Brain microvascular endothelial cell (primary cell): ENCODE measurements at regions not wholly inside any gene's neighbourhood (a gene's known extent, or its start where the extent isn't known, plus 50 kb on each side); places are given as distances from the start of the nearest gene placed in this dataset.
"Not testable (repeated sequence)": the region's sequence is repeated elsewhere in the genome, so short reads cannot be mapped to it uniquely, and the experiment has no call there.

ENCODE experiments used
- DNase-seq: peaks from one replicate; pipeline ENCODE4 v3.0.0-alpha.2; 2020
- H3K27ac ChIP-seq: fragments of 250-450 bp; sonication (Bioruptor Pico); 2 replicates; pipeline ENCODE4 v1.5.1; 2020; ENCODE audit warnings: mild to moderate bottlenecking, moderate library complexity
- H3K27me3 ChIP-seq: fragments of 250-450 bp; sonication (Bioruptor Pico); replicated peaks from 2 replicates; pipeline ENCODE4 v1.5.1; 2020; ENCODE audit warnings: mild to moderate bottlenecking
- H3K36me3 ChIP-seq: fragments of 250-450 bp; sonication (Bioruptor Pico); replicated peaks from 2 replicates; pipeline ENCODE4 v1.5.1; 2020; ENCODE audit warnings: mild to moderate bottlenecking
- H3K4me3 ChIP-seq: 2 replicates; pipeline ENCODE4 v1.5.1; 2011; ENCODE audit warnings: low read depth, mild to moderate bottlenecking, control low read depth, low read length, moderate library complexity
- in situ Hi-C: cut with HindIII; loops from 2 replicates; pipeline ENCODE4 v1.10.0; 2017; ENCODE audit warnings: low sequenced_read_pairs, low pct_ligation_motif_present
- TF ChIP-seq, protein P1 (sequence below): IDR thresholded peaks from 2 replicates; pipeline ENCODE4 v1.5.1; 2011; ENCODE audit warnings: low read depth, mild to moderate bottlenecking, moderate library complexity, low read length, control low read depth, inconsistent platforms; ENCODE audit errors: missing control alignments

DNA sequence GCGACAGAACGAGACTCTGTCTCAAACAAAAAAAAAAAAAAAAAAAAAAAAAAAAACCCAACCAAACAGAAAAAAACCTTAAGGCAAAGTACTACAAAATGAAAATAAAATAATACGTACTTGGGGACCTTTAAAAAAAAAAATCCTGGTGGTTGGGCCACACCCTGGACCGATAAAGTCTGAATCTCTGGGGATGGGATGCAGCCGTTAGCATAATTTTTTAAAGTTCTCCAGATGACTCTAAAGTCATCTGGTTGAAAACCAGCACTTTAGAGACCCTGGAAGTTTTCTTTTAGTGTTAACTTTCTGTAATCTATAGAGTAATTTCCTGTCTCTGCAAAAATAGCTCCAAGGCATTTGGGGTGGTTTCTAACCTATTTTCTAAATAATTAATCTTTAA lies 142.9 kb upstream of the SALL4 start:
- Histone ChIP-seq H3K27me3 (no peaks in the 10 kb centered on the region), H3K27ac (no peak overlapping the region), H3K36me3 (no peaks in the 10 kb centered on the region), H3K4me3 (no peak overlapping the region)
- TF ChIP-seq, protein P1, sequence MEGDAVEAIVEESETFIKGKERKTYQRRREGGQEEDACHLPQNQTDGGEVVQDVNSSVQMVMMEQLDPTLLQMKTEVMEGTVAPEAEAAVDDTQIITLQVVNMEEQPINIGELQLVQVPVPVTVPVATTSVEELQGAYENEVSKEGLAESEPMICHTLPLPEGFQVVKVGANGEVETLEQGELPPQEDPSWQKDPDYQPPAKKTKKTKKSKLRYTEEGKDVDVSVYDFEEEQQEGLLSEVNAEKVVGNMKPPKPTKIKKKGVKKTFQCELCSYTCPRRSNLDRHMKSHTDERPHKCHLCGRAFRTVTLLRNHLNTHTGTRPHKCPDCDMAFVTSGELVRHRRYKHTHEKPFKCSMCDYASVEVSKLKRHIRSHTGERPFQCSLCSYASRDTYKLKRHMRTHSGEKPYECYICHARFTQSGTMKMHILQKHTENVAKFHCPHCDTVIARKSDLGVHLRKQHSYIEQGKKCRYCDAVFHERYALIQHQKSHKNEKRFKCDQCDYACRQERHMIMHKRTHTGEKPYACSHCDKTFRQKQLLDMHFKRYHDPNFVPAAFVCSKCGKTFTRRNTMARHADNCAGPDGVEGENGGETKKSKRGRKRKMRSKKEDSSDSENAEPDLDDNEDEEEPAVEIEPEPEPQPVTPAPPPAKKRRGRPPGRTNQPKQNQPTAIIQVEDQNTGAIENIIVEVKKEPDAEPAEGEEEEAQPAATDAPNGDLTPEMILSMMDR: no peak
- DNase-seq: no peak
- in situ Hi-C loops: no loop called here

DNA sequence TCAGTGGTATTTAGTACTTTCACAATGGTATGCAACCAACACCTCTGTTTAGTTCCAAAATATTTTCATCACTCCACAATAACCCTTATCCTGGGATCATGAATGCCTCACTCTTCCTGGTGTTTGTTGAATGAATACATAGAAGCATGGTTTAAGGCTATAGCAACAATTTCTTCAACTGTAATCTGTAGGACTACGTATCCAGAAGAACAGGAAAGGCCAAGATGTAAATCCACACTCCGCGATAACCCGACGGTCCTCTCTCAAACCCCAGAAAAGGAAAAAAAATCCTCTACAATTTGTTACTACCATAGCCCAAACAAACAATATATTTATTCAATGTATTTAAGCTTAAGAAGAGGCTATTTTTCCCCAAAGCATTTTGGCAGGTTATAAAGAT lies 141.4 kb upstream of the SALL4 start:
- no peak for DNase-seq
- Histone ChIP-seq H3K27me3 (no peaks in the 10 kb centered on the region), H3K4me3 (no peak overlapping the region), H3K36me3 (no peaks in the 10 kb centered on the region), H3K27ac (no peak overlapping the region)
- in situ Hi-C loops: no loop called here
- TF ChIP-seq, protein P1: no peak

DNA sequence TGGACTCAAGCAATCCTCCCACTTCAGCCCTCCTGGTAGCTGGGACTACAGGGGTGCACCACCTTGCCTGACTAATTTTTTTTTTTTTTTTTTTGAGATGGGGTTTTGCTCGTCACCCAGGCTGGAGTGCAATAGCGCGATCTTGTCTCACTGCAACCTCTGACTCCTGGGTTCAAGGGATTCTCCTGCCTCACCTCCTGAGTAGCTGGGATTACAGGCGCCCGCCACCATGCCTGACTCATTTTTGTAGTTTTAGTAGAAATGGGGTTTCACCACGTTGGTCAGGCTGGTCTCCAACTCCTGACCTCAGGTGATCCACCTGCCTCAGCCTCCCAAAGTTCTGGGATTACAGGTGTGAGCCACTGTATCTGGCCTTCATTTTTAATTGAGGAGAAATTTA lies 141.0 kb upstream of the SALL4 start:
- in situ Hi-C loops, DNase-seq, H3K27me3 ChIP-seq, H3K36me3 ChIP-seq, H3K4me3 ChIP-seq, H3K27ac ChIP-seq: not testable (repeated sequence)

DNA sequence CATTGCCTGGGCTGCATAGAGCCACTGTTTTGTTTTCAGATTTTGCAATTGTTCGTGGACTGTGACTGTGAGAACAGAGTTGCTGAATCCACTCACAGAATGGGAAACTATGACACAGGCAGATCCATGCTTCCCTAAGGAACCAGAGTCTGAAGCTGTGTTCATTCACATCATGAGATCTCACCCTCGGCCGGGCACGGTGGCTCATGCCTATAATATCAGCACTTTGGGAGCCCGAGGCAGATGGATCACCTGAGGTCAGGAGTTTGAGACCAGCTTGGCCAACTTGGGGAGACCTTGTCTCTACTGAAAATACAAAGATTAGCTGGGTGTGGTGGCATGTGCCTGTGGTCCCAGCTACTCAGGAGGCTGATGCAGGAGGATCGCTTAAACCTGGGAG lies 139.2 kb upstream of the SALL4 start:
- Histone ChIP-seq H3K4me3 (no peak overlapping the region), H3K27me3 (no peaks in the 10 kb centered on the region), H3K27ac (no peak overlapping the region), H3K36me3 (no peaks in the 10 kb centered on the region)
- DNase-seq: no peak
- TF ChIP-seq, protein P1: no peak
- in situ Hi-C loops: no loop called here

DNA sequence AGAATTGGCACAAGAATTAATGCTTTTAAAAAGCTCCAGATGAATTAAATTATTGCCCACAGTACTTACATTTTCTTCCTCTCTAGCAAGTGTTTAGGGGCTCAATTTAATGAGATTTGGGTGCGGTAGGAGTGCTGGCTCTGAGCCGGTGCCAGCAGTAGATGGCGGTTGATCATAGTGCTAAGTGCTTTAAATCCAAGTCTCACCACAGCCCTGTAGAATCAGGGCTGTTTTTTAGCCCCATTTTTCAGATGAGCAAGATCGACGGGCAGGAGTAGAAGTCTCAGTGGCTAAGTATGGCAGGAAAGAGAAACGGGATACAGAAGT lies 136.9 kb upstream of the SALL4 start:
- no peaks in the 10 kb centered on the region for H3K27me3 ChIP-seq
- no peak overlapping the region for H3K27ac ChIP-seq
- DNase-seq: no peak
- no peaks in the 10 kb centered on the region for H3K36me3 ChIP-seq
- no peak overlapping the region for H3K4me3 ChIP-seq
- TF ChIP-seq, protein P1: no peak
- in situ Hi-C loops: no loop called here

DNA sequence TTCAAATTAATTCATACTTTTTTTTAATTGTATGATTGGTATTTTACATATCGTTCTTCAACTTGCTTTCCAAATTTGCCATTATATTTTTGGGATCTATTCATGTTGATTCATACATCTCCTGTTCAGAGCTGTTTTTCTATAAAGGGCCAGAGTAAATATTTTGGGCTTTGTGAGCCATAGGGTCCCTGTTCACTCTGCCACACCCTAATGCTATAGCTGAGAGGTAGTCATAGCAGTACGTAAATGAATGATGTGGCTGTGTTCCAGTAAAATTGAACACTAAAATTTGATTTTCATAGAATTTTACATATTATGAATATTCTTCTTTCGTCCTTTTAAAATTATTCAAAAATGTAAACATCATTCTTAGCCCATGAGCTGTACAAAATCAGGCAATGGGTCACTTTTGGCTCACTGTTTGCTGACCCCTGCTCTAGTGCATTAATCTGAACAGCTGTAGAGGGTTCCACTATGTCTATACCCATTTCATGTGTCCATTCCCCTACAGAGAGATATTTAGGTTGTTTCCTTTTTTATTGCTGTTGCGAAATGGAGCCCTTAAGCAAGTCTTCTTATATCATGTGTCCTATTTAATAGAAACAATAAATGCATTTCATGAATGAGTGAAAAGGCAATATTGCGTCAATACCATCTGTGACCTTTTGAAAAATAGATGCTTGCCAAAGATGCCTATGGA lies 136.4 kb upstream of the SALL4 start:
- DNase-seq: no peak
- Histone ChIP-seq H3K36me3 (no peaks in the 10 kb centered on the region), H3K4me3 (no peak overlapping the region), H3K27me3 (no peaks in the 10 kb centered on the region), H3K27ac (no peak overlapping the region)
- in situ Hi-C loops: no loop called here
- TF ChIP-seq, protein P1: no peak
